CD8-positive, alpha-beta memory T cell (primary cell): ENCODE measurements at regions not wholly inside any gene's neighbourhood (a gene's known extent, or its start where the extent isn't known, plus 50 kb on each side); places are given as distances from the start of the nearest gene placed in this dataset.

Experiments used
- CTCF ChIA-PET: fragments of 350-600 bp; sonication (Branson Sonifier 250); formaldehyde crosslinking; loops from one replicate; lab custom pipeline; 2021; ENCODE audit warnings: antibody characterized with exemption; lab: Charles Lee
- POLR2A ChIA-PET: fragments of 350-600 bp; sonication (Branson Sonifier 250); formaldehyde crosslinking; loops from one replicate; lab custom pipeline; 2021; ENCODE audit warnings: antibody characterized with exemption; lab: Charles Lee
- DNase-seq, 5 donors: peaks; one replicate each; pipeline versions ENCODE4 v3.0.0 to v3.0.0-alpha.2; 2020 to 2022; ENCODE audit warnings: mixed read lengths in 1 of 5
- H3K27ac ChIP-seq: one replicate; pipeline ENCODE4 v1.7.0; 2013; ENCODE audit warnings: low read depth, mild to moderate bottlenecking, low read length, moderate library complexity
- H3K27me3 ChIP-seq: 2 replicates; pipeline ENCODE4 v1.7.0; 2013; ENCODE audit warnings: low read length, mild to moderate bottlenecking; ENCODE audit not compliant: insufficient read depth, poor library complexity, severe bottlenecking
- H3K36me3 ChIP-seq: 2 replicates; pipeline ENCODE4 v1.7.0; 2013; ENCODE audit warnings: mild to moderate bottlenecking, low read length, moderate library complexity; ENCODE audit not compliant: insufficient read depth
- H3K4me1 ChIP-seq: 2 replicates; pipeline ENCODE4 v1.7.0; 2013; ENCODE audit warnings: mild to moderate bottlenecking, low read length, moderate library complexity; ENCODE audit not compliant: insufficient read depth
- H3K4me3 ChIP-seq: 2 replicates; pipeline ENCODE4 v1.7.0; 2013; ENCODE audit warnings: mild to moderate bottlenecking, low read length
- H3K9me3 ChIP-seq: 2 replicates; pipeline ENCODE4 v1.7.0; 2013; ENCODE audit warnings: mild to moderate bottlenecking, low read length
- H3K27ac Mint-ChIP-seq, 8 donors: one replicate each; pipeline ENCODE4 v1.8.0; 2020 to 2021; ENCODE audit warnings: mixed read lengths in 8 of 8, mild to moderate bottlenecking in 6 of 8, inconsistent platforms in 3 of 8, moderate library complexity in 3 of 8
- H3K27me3 Mint-ChIP-seq, 2 donors: one replicate each; pipeline ENCODE4 v1.8.0; 2020 to 2021; ENCODE audit warnings: mixed read lengths in 2 of 2, mild to moderate bottlenecking in 1 of 2, moderate library complexity in 1 of 2
- H3K36me3 Mint-ChIP-seq, 3 donors: one replicate each; pipeline ENCODE4 v1.8.0; 2020 to 2021; ENCODE audit warnings: mixed read lengths in 3 of 3, inconsistent platforms in 1 of 3, mild to moderate bottlenecking in 1 of 3
- H3K4me1 Mint-ChIP-seq, 3 donors: one replicate each; pipeline ENCODE4 v1.8.0; 2020 to 2021; ENCODE audit warnings: mixed read lengths in 3 of 3, inconsistent platforms in 1 of 3, mild to moderate bottlenecking in 1 of 3
- H3K4me3 Mint-ChIP-seq, 7 donors: one replicate each; pipeline ENCODE4 v1.8.0; 2020 to 2021; ENCODE audit warnings: mixed read lengths in 7 of 7, mild to moderate bottlenecking in 6 of 7, moderate library complexity in 4 of 7, inconsistent platforms in 2 of 7
- H3K9me3 Mint-ChIP-seq, 5 donors: one replicate each; pipeline ENCODE4 v1.8.0; 2020 to 2022; ENCODE audit warnings: mixed read lengths in 5 of 5, mild to moderate bottlenecking in 3 of 5, moderate library complexity in 2 of 5, inconsistent platforms in 1 of 5

DNA sequence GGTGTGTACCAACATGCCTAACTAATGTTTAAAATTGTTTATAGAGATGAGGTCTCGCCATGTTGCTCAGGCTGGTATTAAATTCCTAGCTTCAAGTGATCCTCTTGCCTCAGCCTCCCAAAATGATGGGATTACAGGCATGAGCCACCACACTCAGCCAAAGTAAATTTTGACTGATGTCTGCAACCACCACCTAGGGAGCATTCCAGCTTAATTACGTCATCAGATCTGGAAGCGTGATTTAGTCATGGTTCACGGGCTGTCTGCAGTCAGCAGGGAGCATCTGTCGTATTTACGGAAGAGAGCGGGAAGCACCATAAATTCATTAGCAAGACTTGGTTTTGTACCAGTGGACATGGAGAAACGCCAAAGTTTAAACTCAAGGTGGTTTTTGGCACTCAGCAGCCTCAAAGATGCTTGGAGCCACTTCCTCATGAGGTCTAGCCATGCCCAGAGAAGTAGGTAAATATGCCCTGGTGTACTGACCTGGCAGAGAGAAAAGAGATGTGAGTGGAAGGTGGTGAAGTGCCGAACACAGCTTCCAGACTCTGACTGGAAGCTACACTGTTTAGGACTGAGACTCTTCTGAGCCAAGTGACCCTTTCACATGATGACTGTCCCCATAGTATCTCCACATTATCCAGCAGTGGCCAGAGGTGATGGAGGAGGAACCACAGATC, 60.8 kb upstream of the SLC35F3 start:
- Histone ChIP-seq H3K4me1 (no peaks in the 10 kb centered on the region), H3K36me3 (no peaks in the 10 kb centered on the region), H3K27ac (no peak overlapping the region), H3K27me3 (no peaks in the 10 kb centered on the region), H3K4me3 (no peak overlapping the region), H3K9me3 (no peaks in the 10 kb centered on the region)
- no peak for DNase-seq
- Mint-ChIP-seq H3K4me1 (no peaks in the 10 kb centered on the region), H3K9me3 (peaks cover 7 to 18% (median 15%) of the 10 kb centered on the region in 5 donors), H3K4me3 (no peak overlapping the region), H3K27me3 (peaks cover 5% of the 10 kb centered on the region in 2 donors), H3K27ac (no peak overlapping the region), H3K36me3 (no peaks in the 10 kb centered on the region)
- ChIA-PET CTCF (no interaction called here), POLR2A (no interaction called here)

DNA sequence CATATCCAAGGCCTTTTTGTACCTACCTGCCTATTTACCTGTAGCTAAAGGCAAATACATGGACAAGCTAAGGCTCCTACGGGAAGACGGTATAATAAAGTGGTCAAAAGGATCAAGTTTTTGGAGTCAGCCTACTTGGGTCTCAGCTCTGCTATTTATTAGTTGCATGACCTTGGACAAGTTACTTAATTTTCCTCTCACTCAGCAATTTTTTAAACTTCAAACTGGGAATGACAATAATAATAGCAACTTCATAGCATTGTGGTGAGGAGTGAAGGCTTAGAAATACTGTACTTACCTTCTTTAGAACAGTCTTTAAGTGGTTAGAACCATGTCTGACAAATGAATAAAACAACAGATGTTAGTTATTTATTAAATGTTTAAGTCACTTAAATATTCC, 60.2 kb upstream of the SLC35F3 start:
- no peaks in the 10 kb centered on the region for H3K4me1 ChIP-seq
- H3K4me3 ChIP-seq = no peak overlapping the region
- no peaks in the 10 kb centered on the region for H3K36me3 ChIP-seq
- H3K27me3 ChIP-seq = no peaks in the 10 kb centered on the region
- H3K27ac Mint-ChIP-seq = no peak overlapping the region
- no peak overlapping the region for H3K27ac ChIP-seq
- ChIA-PET CTCF (no interaction called here), POLR2A (no interaction called here)
- peaks cover 5% of the 10 kb centered on the region in 2 donors for H3K27me3 Mint-ChIP-seq
- H3K9me3 Mint-ChIP-seq = peaks cover 7 to 21% (median 15%) of the 10 kb centered on the region in 5 donors
- no peaks in the 10 kb centered on the region for H3K36me3 Mint-ChIP-seq
- H3K4me3 Mint-ChIP-seq = no peak overlapping the region
- no peaks in the 10 kb centered on the region for H3K4me1 Mint-ChIP-seq
- H3K9me3 ChIP-seq = no peaks in the 10 kb centered on the region
- no peak for DNase-seq

DNA sequence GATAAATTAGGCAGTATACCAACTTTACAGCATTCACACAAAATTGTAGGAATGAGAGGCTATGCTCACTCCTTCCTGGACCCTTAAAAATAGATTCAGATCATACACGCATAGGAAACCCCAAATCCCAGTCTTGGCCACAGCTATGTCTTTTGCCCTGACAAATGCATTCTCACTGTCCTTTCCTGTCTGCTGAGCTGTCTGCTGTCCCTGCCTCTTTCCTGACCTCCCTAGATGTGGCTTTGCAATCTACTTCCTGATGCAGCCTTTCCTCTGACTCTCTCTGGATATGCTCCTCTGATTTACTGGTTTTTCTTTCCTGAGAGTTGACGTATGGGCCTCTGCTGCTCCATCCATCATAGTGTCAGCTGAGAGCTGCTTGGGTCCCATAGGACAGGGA, 59.8 kb upstream of the SLC35F3 start:
- no peak overlapping the region for H3K4me3 Mint-ChIP-seq
- no peak overlapping the region for H3K27ac Mint-ChIP-seq
- H3K27me3 Mint-ChIP-seq = peaks cover 5% of the 10 kb centered on the region in 2 donors
- ChIA-PET POLR2A (no interaction called here), CTCF (no interaction called here)
- H3K9me3 Mint-ChIP-seq = peaks cover 4 to 18% (median 15%) of the 10 kb centered on the region in 5 donors
- DNase-seq = no peak
- no peaks in the 10 kb centered on the region for H3K27me3 ChIP-seq
- no peak overlapping the region for H3K4me3 ChIP-seq
- no peaks in the 10 kb centered on the region for H3K9me3 ChIP-seq
- no peaks in the 10 kb centered on the region for H3K4me1 ChIP-seq
- H3K4me1 Mint-ChIP-seq = no peaks in the 10 kb centered on the region
- no peaks in the 10 kb centered on the region for H3K36me3 Mint-ChIP-seq
- no peak overlapping the region for H3K27ac ChIP-seq
- H3K36me3 ChIP-seq = no peaks in the 10 kb centered on the region
